Mammary epithelial cell (primary cell): ENCODE measurements at regions not wholly inside any gene's neighbourhood (a gene's known extent, or its start where the extent isn't known, plus 50 kb on each side); places are given as distances from the start of the nearest gene placed in this dataset.
"Not testable (repeated sequence)": the region's sequence is repeated elsewhere in the genome, so short reads cannot be mapped to it uniquely, and the experiment has no call there.

ENCODE experiments used
- EZH2 ChIP-seq: IDR thresholded peaks from 2 replicates; pipeline ENCODE4 v1.6.1; 2012; ENCODE audit warnings: low read length, inconsistent platforms, borderline replicate concordance
- TF ChIP-seq, protein P1 (sequence below), 2 donors: IDR thresholded peaks in 1 of 2; conservative IDR thresholded peaks in 1 of 2; 2 replicates each; pipeline ENCODE4 v1.5.1; 2011 to 2012; ENCODE audit warnings: inconsistent platforms in 2 of 2, low read length in 2 of 2, mild to moderate bottlenecking in 2 of 2, control low read depth in 1 of 2, low read depth in 1 of 2; ENCODE audit not compliant: insufficient read depth in 1 of 2; ENCODE audit errors: extremely low read depth in 1 of 2

GRCh38 chr1:206408371-206409288 is 61.6 kb upstream of the IKBKE start:
- TF ChIP-seq, protein P1, sequence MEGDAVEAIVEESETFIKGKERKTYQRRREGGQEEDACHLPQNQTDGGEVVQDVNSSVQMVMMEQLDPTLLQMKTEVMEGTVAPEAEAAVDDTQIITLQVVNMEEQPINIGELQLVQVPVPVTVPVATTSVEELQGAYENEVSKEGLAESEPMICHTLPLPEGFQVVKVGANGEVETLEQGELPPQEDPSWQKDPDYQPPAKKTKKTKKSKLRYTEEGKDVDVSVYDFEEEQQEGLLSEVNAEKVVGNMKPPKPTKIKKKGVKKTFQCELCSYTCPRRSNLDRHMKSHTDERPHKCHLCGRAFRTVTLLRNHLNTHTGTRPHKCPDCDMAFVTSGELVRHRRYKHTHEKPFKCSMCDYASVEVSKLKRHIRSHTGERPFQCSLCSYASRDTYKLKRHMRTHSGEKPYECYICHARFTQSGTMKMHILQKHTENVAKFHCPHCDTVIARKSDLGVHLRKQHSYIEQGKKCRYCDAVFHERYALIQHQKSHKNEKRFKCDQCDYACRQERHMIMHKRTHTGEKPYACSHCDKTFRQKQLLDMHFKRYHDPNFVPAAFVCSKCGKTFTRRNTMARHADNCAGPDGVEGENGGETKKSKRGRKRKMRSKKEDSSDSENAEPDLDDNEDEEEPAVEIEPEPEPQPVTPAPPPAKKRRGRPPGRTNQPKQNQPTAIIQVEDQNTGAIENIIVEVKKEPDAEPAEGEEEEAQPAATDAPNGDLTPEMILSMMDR (conservative IDR thresholded peaks at IDR 0.05 in 1 of 2, IDR thresholded peaks at IDR 0.05 in 1 of 2; ENCODE audit: extremely low read depth in 1 of 2, insufficient read depth in 1 of 2, low read depth in 1 of 2, low read length in 2 of 2) = not testable (repeated sequence)
- TF ChIP-seq EZH2 = not testable (repeated sequence)
